OCI-LY3 (cell line): ENCODE measurements at regions not wholly inside any gene's neighbourhood (a gene's known extent, or its start where the extent isn't known, plus 50 kb on each side); places are given as distances from the start of the nearest gene placed in this dataset.

Source experiments
- EZH2phosphoT487 ChIP-seq: fragments of 200-600 bp; shearing (Covaris generic); IDR thresholded peaks from 2 replicates; pipeline ENCODE4 v1.6.1; 2018; ENCODE audit warnings: antibody characterized with exemption, mixed run types, low read depth
- TF ChIP-seq, protein P1 (sequence below): fragments of 200-600, 300-600 bp; sonication (generic); IDR thresholded peaks from 2 replicates; pipeline ENCODE4 v1.5.1; 2014; ENCODE audit warnings: antibody characterized with exemption, low read length, low read depth

DNA sequence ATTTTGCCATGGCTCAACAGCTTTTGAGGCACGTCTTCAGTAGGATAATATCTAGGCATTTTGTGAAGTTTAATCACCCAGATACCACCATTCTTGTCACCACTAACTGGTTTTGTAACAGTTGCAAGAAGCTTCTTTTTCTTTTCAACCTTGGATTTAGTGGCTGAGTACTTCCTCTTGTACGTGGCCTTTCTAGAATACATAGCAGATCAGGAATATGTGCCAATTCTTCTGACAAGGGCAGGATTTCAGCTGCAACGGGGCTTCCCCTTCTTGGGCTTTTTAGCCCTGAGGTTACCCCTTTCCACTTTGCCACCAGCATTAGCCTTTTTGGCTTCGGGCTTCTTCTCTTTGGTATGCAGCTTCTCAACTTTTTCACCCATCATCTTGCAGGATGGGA, 79.3 kb upstream of the WARS2 start:
- TF ChIP-seq, protein P1, sequence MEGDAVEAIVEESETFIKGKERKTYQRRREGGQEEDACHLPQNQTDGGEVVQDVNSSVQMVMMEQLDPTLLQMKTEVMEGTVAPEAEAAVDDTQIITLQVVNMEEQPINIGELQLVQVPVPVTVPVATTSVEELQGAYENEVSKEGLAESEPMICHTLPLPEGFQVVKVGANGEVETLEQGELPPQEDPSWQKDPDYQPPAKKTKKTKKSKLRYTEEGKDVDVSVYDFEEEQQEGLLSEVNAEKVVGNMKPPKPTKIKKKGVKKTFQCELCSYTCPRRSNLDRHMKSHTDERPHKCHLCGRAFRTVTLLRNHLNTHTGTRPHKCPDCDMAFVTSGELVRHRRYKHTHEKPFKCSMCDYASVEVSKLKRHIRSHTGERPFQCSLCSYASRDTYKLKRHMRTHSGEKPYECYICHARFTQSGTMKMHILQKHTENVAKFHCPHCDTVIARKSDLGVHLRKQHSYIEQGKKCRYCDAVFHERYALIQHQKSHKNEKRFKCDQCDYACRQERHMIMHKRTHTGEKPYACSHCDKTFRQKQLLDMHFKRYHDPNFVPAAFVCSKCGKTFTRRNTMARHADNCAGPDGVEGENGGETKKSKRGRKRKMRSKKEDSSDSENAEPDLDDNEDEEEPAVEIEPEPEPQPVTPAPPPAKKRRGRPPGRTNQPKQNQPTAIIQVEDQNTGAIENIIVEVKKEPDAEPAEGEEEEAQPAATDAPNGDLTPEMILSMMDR = no peak
- no peak for TF ChIP-seq EZH2phosphoT487
